Left lung (tissue), 4 donors: ENCODE measurements at regions not wholly inside any gene's neighbourhood (a gene's known extent, or its start where the extent isn't known, plus 50 kb on each side); places are given as distances from the start of the nearest gene placed in this dataset.

Experiments used
- ATAC-seq: fragments of 200-7000 bp; cut with Tn5 transposase; one replicate; pipeline ENCODE4 v1.9.1; 2020; ENCODE audit warnings: moderate library complexity
- DNase-seq, 4 donors: peaks; one replicate each; pipeline ENCODE4 v3.0.0-alpha.2; 2013 to 2020
- H3K27ac ChIP-seq, 2 donors: fragments of 200-600 bp; sonication (generic) in 1 of 2; one replicate each; pipeline versions ENCODE4 v1.5.0 to v1.8.0; 2020 to 2021
- H3K27me3 ChIP-seq, 2 donors: fragments of 200-600 bp; sonication (generic) in 1 of 2; one replicate each; pipeline versions ENCODE4 v1.5.0 to v1.8.0; 2020 to 2021
- H3K36me3 ChIP-seq, 2 donors: fragments of 200-600 bp; sonication (generic) in 1 of 2; one replicate each; pipeline versions ENCODE4 v1.5.0 to v1.8.0; 2020 to 2021
- H3K4me1 ChIP-seq, 2 donors: fragments of 200-600 bp; one replicate each; pipeline ENCODE4 v1.8.0; 2021
- H3K4me3 ChIP-seq, 2 donors: fragments of 200-600 bp; sonication (generic) in 1 of 2; one replicate each; pipeline versions ENCODE4 v1.5.0 to v1.8.0; 2020 to 2021; ENCODE audit warnings: mild to moderate bottlenecking in 1 of 2
- H3K9me3 ChIP-seq, 2 donors: fragments of 200-600 bp; sonication (generic) in 1 of 2; one replicate each; pipeline versions ENCODE4 v1.5.0 to v1.8.0; 2020 to 2021
- CTCF ChIP-seq, 2 donors: fragments of 200-600 bp; sonication (generic) in 1 of 2; IDR thresholded peaks; one replicate each; pipeline versions ENCODE4 v1.5.0 to v1.8.0; 2021; ENCODE audit warnings: antibody characterized with exemption in 2 of 2
- intact Hi-C, 2 donors: fragments of 100-400 bp; cut with DNase I; formaldehyde crosslinking; loops; one replicate each; pipeline versions ENCODE4 v1.11.2 to v1.14.2; 2022
- donor health status: DM: no; HTN: yes; CAD: no.
- donor health status: DM: no; HTN: no; CAD: no.

GRCh38 chr10:28781296-28781695 is 104.0 kb downstream of the BAMBI start:
- Histone ChIP-seq H3K27ac (no peak overlapping the region), H3K36me3 (no peaks in the 10 kb centered on the region), H3K4me3 (no peak overlapping the region), H3K4me1 (no peaks in the 10 kb centered on the region), H3K27me3 (no peaks in the 10 kb centered on the region), H3K9me3 (no peaks in the 10 kb centered on the region)
- intact Hi-C loops: no loop called here
- TF ChIP-seq CTCF (IDR thresholded peaks at IDR 0.05): no peak
- ATAC-seq (no peak), DNase-seq (no peak)

GRCh38 chr10:28783087-28783486 is 105.8 kb downstream of the BAMBI start:
- DNase-seq (no peak), ATAC-seq (no peak)
- Histone ChIP-seq H3K36me3 (no peaks in the 10 kb centered on the region), H3K9me3 (no peaks in the 10 kb centered on the region), H3K4me1 (no peaks in the 10 kb centered on the region), H3K27ac (no peak overlapping the region), H3K27me3 (peaks cover 0 to 5% of the 10 kb centered on the region in 2 donors), H3K4me3 (no peak overlapping the region)
- intact Hi-C loops: no loop called here
- no peak for TF ChIP-seq CTCF (IDR thresholded peaks at IDR 0.05)

- no peak for TF ChIP-seq CTCF (IDR thresholded peaks at IDR 0.05)
- intact Hi-C loops: no loop called here
- no peak for DNase-seq
- Histone ChIP-seq H3K27me3 (peaks cover 0 to 5% of the 10 kb centered on the region in 2 donors), H3K4me3 (no peak overlapping the region), H3K36me3 (no peaks in the 10 kb centered on the region), H3K27ac (no peak overlapping the region), H3K4me1 (no peaks in the 10 kb centered on the region), H3K9me3 (no peaks in the 10 kb centered on the region)
- no peak for ATAC-seq
These were observed 107.7 kb downstream of the BAMBI start for GRCh38 chr10:28785018-28785417.

- no peaks in the 10 kb centered on the region for H3K4me1 ChIP-seq
- no peaks in the 10 kb centered on the region for H3K9me3 ChIP-seq
- DNase-seq (no peak), ATAC-seq (no peak)
- no peak overlapping the region for H3K27ac ChIP-seq
- no peak overlapping the region for H3K4me3 ChIP-seq
- TF ChIP-seq CTCF (IDR thresholded peaks at IDR 0.05): no peak
- peaks cover 0 to 5% of the 10 kb centered on the region in 2 donors for H3K27me3 ChIP-seq
- intact Hi-C loops: no loop called here
- H3K36me3 ChIP-seq: no peaks in the 10 kb centered on the region
These were observed 110.9 kb downstream of the BAMBI start for GRCh38 chr10:28788252-28788651.

- H3K27ac ChIP-seq: no peak overlapping the region
- no peaks in the 10 kb centered on the region for H3K9me3 ChIP-seq
- TF ChIP-seq CTCF (IDR thresholded peaks at IDR 0.05): no peak
- no peaks in the 10 kb centered on the region for H3K36me3 ChIP-seq
- DNase-seq (no peak), ATAC-seq (no peak)
- H3K27me3 ChIP-seq: peaks cover 0 to 5% of the 10 kb centered on the region in 2 donors
- intact Hi-C loops: no loop called here
- no peak overlapping the region for H3K4me3 ChIP-seq
- no peaks in the 10 kb centered on the region for H3K4me1 ChIP-seq
These were observed 111.4 kb downstream of the BAMBI start for GRCh38 chr10:28788762-28789161.
